GM21360 (cell line): ENCODE measurements at regions not wholly inside any gene's neighbourhood (a gene's known extent, or its start where the extent isn't known, plus 50 kb on each side); places are given as distances from the start of the nearest gene placed in this dataset.

ENCODE experiments used
- ATAC-seq: cut with Tn5 transposase; IDR thresholded peaks from one replicate; pipeline ENCODE4 v1.9.1; 2021; ENCODE audit warnings: mild to moderate bottlenecking, moderate library complexity; ENCODE audit not compliant: unreplicated experiment

- ATAC-seq = no peak
Measured at GRCh38 chr18:42588786-42589185, 526.7 kb downstream of the RIT2 start.

GRCh38 chr18:42604820-42605219 lies 510.7 kb downstream of the RIT2 start:
- no peak for ATAC-seq

- ATAC-seq = no peak
Measured at GRCh38 chr18:42606886-42607495, 508.5 kb downstream of the RIT2 start.

DNA sequence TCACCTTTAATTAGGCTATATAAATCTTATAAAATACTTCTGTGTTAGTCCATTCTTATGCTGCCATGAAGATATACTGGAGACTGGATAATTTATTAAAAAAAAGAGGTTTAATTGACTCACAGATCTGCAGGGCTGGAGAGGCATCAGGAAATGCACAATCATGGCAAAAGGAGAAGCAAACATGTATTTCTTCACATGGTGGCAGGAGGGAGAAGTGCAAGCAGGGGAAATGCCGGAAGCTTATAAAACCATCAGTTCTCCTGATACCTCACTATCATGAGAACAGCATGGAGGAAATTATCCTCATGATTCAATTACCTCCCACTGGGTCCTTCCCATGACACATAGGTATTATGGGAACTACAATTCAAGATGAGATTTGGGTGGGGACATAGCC lies 504.4 kb downstream of the RIT2 start:
- no peak for ATAC-seq

DNA sequence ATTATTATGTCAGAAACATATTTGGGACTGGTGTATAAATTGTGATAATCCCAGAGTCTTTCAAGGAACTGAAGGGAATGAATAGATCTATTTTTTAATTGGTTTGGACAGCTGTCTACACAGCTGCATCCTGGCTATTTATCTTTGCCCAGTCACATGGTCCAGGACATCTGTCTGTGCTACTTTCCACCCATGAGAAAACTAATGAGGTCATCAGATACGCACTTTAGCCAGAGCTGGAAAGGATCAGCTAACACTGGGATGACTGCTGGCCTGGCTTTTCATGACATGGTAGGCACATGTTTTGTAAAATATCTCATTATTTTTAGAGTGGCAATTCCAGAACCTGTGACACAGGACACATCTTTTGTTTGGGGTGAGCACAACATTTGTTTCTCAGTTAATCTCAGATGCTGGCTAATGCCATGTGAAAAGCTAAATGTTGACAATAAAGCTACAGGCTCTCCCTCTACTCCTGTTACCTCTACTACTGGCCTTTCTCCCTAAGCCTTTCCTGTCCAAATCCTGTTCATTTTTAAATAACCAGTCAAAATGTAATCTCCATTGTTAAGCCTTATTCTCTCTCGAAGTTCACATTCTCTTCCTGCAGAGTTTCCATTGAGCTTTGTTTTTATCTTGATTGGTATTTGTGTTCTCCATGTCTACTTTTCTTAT lies 500.7 kb downstream of the RIT2 start:
- no peak for ATAC-seq

GRCh38 chr18:42617221-42617620 lies 498.3 kb downstream of the RIT2 start:
- no peak for ATAC-seq

- no peak for ATAC-seq
Measured at GRCh38 chr18:42619771-42620170, 495.7 kb downstream of the RIT2 start.

DNA sequence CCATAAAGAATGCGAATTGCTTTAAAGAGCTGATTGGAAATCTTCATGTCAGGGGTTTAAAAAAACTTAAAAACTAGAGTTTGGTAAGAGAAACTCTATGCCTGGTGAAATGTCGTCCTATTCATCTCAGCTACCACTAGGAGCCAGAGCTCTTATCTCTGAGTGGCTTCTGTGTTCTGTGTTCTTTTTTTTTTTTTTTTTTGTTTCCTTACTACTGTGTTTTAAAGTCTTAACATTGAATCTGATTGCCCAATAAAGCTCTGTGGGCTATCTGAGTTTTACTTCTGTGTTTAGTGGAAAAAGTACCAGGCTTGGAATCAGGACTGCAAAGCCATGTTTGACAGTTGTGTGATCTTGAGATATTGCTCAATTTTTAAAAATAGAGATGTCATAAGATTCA lies 494.8 kb downstream of the RIT2 start:
- no peak for ATAC-seq

- no peak for ATAC-seq
Measured at GRCh38 chr18:42623935-42624334, 491.6 kb downstream of the RIT2 start.

DNA sequence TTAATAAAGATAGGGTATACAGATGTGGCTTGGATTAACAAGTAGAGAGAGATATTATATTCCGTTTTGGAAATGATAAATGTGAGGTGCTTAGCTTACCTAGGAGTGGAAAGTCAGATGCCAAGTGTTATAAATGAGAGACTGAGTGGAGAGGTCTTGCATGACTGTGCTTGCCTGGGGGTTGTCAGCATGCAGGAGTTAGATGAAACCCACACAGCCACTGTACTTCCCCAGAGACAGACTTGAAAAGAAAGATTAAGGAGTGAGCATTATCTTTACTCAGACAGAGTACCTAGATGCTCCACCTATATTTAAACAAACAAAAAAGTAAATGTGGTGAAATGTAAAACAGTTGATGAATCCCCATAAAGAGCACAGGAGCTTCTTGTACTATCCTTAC lies 482.7 kb downstream of the RIT2 start:
- no peak for ATAC-seq

DNA sequence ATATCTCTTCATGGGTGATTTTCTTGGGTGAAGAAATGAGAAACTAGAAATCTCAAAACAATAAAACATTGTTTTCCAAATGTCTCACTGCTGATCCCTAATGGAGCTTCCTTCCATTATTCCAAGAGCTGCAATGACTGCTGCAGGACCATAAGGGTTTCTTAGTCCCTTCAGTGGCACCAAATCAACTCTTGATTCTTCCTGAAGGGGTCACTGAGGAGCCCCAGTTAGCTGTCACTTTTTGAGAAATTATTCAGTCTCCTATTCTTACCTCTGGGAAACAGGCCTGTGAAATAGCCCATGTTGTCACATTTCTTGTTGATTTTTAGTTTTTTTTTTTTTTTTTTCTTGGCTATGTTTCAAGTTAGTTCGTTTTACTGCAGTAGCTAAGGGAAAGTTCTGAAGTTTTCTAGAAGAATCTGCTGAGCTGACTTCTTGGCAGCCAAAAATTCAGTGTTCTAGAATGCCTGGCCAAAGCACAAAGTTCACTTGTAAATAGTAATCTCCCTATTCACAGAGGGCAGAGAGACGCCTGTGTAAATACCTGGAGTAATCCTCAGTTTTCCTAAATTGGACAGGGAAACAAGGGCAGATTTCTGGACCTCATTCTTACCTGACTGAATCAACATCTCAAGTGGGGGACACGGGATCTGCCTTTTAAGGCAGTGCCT lies 480.0 kb downstream of the RIT2 start:
- ATAC-seq = no peak

GRCh38 chr18:42636309-42636708 lies 479.2 kb downstream of the RIT2 start:
- ATAC-seq = no peak

DNA sequence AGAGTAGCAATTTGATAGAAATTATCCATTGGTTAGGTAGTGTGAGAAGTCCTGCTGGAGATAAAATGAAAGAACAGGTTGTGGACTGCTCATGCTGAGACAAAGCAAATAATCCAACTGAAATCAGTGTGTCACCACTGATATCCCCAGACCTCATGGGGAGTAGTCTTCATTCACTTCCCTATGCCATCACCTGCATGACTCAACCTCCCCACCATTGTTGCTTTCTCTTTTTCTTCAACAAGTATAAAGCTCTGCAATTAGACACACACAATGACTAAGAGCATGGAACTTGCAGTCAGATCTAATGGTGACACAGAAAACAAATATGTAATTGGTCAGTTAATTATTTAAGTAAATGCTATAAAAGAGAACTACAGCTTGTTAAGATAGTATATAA lies 475.3 kb downstream of the RIT2 start:
- no peak for ATAC-seq

DNA sequence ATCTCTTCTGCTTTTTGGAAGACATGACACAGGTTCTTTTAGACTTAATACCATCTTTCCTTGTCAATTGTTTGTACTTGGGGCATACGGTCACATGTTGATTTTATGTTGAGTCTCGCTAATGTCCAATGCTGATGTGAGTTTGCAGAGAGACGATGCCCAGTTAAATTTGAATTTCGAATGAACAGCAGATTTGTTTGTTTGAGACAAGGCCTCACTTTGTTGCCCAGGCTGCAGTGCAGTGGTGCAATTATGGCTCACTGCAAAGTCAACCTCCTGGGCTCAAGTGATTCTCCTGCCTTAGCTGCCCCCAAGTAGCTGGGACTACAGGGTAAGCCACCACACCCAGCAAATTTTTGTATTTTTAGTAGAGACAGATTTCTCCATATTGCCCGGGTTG lies 473.5 kb downstream of the RIT2 start:
- no peak for ATAC-seq

- ATAC-seq = no peak
Measured at GRCh38 chr18:42644729-42645131, 470.8 kb downstream of the RIT2 start.

GRCh38 chr18:42649331-42650035 lies 466.0 kb downstream of the RIT2 start:
- no peak for ATAC-seq

DNA sequence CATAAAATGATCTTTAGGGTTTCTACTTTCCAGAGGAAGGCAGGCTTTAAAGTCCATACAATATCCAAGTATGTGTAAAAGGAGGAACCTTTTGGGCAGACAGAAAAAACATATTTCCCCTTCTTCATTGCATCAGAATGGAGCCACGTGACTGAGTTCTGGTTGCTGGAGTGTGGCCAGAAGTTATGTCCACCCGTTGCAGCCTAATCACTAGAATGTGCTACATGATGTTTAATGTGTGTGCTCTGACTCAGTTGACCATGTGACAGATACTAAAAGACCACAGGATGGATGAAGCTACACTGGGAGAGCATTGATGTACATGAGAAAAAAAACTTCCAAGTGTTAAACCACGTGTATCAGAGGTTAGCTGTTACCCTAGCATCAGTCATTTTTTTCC lies 460.9 kb downstream of the RIT2 start:
- ATAC-seq = no peak

GRCh38 chr18:42657551-42657950 lies 457.9 kb downstream of the RIT2 start:
- ATAC-seq = no peak

DNA sequence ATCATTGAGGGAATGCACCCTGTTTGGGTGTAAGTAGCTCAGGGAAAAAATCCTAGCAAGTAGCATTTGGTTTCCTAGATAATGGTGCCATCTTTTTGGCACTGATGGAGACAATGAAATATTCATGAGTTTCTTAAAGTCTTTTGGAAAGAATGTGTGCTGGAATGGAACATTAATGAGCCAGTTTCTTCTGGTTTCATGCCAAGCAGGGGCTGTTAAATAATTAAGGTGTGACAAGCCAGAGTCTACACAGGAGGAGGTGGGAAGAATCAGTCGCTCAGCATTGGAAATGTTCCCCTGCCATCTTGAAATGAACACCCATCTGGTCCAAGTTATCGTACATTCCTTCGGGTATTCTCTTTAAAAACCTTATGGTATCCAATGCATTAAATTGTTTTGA lies 457.3 kb downstream of the RIT2 start:
- no peak for ATAC-seq

- no peak for ATAC-seq
Measured at GRCh38 chr18:42659187-42659586, 456.3 kb downstream of the RIT2 start.

GRCh38 chr18:42670860-42671259 lies 444.6 kb downstream of the RIT2 start:
- ATAC-seq = no peak

- ATAC-seq = no peak
Measured at GRCh38 chr18:42675810-42676209, 439.7 kb downstream of the RIT2 start.
